ENCODE measurements at regions not wholly inside any gene's neighbourhood (a gene's known extent, or its start where the extent isn't known, plus 50 kb on each side); places are given as distances from the start of the nearest gene placed in this dataset.
"Not testable (repeated sequence)": the region's sequence is repeated elsewhere in the genome, so short reads cannot be mapped to it uniquely, and the experiment has no call there.

DNA sequence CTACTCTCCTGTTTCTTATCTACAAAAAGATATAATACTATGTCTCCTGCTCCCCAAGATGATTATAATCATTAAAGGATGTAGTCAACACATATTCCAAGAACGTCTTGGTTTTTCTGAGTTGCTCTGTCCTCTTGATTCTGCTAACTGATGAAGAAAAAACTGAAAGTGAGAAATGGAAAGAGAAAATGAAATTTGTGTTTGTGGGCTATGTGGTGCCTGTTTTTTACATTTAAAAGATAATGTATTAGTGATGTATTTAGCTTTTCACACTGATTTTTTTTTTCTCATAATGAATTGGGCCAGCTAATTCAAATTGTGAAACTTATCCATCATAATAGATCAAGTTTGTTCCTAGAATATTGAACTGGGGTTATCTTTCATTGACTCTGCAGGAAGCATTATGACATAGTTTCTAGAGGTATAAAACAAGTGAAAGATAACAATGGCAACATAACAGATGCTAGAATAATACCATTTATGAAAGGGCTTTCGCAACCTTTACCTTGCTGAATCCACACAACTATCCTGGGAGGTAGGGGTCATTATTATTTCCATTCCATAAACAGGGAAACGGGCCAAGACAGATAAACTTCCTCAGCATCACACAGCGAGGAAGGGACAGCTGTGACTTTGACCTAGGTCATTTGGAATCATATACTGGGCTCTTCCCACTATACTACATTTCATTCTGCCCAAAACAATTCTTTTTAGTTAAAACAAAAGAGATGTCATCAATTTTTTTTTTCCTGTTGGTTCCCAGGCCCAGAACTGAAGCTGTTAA lies 336.7 kb downstream of the GJA1 start:
- no peak for DNase-seq

DNA sequence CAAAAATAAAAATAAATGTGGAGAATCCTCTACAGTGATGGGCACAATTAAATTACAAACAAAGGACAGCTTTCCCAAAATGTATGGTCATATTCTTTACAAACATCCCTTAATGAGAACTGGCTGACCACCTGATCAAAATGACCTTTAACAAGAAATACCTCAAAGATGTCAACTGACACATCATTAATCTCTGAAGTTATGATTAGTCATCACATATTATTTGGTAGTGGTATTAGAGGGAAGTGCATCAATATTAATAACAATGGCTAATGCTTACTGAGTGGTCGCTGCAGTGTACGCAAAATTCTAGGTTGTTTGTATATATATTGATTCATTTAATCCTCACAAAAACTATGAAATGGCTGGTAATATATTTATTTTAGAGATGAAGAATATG lies 340.6 kb downstream of the GJA1 start:
- DNase-seq = no peak

DNA sequence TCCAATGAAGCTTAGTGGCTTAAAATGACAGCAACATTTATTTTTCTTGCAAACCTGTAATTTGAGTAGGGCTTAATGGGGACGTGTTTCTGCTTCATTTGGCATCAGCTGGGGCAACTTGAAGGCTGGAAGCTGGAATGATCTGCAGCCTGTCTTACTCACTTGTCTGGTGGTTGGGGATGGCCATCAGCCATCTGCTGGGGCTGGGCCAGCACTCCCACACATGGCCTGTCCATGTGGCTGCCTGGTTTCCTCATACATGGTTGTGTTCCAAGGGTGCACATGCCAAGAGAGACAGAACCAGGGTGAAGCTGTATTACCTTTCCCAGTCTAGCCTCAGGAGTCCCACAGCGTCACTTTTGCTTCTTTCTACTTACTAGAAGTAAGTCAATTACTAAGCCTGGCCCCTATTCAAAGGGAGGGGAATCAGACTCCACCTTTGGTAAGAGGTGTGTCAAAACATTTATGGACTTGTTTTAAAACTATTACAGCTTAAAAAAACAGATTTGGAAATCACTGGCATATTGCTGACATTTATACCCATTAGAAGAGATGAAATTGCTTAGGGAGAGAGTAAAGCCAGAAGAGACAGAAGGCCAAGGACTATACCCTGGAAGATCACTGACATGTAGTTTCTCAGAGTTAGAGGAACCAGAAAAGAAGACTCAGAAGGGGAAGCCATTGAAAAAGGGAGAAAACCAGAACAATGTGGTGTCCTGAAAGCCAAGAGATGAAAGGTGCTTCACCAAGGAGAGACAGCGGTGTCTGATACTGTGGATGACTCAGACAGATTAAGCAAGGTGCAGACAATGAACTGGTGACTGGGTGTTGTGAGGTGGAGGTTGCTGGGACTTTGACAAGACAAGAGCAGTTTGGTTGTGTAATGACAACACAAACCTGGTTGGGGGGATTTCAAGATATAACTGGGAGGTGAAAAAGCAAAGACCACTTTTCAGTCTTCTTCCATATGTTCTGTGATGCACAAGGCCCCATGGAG lies 345.2 kb downstream of the GJA1 start:
- no peak for DNase-seq

DNA sequence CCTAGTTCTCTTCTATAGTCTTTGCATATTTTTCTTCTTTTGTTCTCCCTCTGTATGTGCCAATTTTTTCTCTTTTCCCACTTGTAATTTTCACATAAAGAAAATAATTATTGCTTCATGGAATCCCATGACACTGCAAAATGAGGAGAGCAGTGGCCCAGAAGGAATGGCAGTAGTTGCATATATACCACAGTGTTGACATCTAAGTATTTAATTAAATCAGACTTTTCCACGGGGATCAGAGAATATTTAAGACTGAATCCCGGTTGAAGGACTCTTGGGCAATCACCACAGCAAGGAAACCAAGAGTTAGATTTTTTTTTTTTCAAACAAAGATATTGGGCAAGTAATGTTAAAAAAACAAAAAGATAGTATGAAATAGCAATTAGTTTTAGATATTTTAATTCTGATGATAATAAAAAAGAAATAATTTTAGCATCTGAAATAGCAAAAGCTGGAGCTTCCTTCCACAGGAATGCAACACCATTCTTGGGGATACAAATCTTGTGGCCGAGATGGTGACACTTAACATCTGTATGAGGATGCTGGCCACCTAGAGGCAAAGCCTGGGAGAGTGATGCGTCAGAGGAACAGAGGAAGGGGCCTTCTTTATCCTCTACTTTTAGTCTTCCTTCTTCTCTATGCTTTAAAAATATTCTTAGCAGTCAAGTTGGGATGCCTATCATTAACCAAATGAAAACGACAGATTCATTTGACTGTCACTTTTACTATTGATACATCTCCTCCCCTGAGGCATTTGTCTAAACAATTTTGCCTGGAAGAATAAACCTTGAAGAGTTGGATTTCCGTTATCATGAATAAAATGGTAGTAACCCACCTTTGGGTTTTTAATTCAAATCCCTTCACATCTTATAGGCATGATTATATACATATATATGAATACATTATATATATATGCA lies 356.2 kb downstream of the GJA1 start:
- no peak for DNase-seq

DNA sequence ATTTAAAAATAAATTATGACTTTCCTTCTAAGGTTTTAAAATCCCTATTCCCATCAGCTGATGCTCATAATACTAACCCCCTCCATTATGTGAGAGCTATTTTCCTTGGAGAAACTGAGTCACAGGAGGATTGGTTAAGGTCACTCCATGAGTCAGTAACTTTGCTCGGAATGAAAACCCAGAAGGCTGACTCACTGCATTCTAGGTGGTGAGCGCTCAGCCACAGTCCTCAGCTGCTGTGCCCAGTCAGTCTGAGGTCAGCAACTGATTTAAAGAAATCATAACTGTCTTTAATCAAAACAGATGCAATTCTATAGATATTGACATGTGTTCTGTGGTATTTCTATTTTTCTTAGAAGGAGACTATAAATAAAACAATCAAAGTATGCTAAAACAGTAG lies 359.2 kb downstream of the GJA1 start:
- no peak for DNase-seq

DNA sequence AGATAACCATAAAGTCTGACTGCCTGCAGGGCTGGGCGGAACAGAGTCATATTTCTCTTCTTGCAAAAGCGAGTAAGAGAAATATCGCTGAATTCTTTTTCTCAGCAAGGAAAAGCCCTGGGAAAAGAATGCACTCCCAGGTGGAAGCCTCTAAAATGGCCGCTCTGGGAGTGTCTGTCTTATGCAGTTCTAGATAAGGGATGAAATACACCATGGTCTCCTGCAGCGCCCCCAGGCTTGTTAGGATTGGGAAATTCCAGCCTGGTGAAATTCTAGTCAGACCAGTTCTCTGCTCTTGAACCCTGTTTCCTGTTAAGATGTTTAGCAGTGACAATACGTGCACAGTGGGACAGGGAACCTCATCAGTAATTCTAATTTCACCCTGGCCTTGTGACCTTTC lies 362.2 kb downstream of the GJA1 start:
- not testable (repeated sequence) for DNase-seq

DNA sequence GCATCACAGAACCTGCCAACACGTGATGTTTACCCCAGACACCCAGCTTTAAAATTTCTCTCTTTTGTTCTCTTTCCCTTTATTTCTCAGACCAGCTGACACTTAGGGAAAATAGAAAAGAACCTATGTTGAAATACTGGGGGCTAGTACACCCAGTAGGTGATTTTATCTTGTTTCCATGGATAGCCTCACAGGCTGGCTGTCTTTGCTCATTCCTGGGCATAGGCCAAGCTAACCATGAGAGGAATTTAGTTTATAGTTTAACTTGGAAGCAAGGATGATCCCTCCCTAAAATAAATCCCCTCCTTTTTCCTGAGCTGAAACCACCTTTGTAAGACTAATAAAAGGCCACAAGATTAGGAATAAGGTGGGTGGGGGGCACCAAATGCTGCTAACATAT lies 362.7 kb downstream of the GJA1 start:
- DNase-seq = not testable (repeated sequence)

DNA sequence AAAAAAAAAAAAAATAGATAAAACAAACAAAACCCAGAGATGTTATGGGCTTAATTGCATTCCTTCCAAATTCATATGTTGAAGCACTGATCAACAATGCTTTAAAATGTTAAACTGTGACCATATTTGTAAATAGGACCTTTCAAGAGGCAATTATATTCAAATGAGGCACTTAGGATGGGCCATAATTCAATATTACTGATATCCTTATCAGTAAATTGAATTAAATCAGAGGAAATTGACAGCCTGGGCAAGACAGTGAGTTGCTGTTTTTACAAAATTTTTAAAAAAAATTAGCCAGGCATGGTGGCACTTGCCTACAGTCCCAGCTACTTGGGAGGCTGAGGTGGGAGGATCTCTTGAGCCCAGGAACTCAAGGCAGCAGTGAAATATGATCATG lies 364.1 kb downstream of the GJA1 start:
- no peak for DNase-seq

DNA sequence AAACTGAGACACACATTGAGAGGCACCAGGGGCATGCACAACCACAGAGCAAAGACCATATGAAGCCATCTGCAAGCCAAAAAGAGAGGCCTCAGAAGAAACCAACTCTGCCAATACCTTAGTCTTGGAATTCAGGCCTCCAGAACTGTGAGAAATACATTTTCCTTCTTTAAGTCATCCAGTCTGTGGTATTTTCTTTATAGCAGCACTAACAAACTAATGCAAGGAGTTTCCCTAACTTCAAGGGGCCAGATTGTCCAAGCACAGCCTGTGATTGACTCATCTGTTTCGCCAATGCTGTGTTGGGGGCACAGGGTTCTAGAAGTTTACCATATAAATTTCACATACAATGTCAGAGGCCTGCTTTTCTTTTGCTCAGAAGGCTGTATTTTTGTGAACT lies 364.6 kb downstream of the GJA1 start:
- no peak for DNase-seq

DNA sequence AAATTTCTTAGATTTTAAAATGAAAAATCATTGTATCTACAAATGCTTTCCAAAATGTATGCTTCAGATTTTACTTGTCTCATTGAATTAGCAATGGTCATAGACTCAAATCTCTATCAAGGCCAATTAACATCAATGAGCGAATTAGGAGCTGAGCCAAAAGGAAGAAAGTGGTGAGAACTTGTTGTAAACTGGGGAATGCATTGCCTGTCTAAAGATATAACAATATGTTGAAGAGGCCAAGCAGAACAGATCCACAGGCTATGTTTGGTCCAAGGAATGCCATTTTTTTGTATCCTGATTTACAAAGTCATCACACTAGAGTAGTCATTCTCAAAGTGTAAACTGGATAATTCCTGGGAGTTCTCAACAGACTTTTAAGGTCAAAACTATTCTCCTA lies 370.7 kb downstream of the GJA1 start:
- DNase-seq = no peak

DNA sequence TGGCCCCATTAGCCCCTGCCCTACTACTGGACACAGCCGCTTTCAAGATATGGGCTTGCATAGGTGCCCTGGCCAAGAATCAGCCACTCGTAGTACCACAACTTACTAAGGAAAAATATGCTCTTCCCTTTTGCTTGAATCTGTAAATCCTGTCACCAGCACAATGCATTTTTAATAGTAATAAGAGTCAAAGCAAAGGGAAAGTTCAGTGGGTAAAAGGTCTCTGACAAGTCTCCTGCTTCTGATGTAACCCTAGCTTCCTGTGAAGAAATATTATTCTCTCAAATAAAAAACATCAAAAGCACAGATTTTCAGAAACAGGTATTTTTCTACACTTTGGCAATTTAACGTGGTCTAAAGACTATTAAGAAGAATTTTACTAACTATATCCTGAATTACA lies 373.8 kb downstream of the GJA1 start:
- no peak for DNase-seq

DNA sequence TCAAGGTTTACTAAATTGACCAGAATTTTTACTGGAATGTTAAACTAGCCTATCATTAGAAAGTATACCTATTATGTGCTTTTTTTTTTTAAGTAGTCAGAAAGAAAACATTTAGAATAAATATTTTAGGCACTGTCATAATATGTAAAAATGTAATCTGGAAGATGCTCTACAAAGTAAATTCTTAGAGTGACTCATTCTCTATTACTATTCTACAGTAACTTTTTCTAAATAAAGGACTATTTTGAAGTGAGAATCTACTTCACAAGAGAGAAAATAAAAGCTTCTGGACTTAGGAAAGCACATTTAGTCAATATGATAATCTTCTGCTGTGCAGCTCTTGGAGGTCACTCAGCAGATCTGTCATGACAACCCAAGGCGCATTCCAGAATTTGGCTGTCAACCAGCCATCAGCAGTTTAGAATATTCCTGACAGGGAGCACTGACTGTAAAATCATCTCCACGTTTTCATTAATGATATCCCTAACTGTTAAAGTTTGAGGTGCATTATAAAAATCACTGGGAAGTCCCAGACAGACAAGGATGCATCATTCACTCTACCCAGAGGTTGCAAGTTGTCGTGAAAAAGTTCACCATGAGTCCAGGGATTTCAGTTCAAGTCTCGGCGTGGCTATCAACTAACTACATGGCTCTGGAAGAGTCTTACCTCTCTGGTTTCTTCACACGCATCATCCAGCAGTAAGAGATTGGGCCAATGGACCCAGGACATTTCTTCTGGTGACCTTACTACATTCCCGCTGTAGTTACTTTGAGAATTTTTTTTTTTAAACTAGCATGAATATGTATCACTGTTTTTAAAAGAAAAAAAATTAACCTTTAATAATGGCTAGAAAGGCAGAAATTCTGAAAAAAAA lies 374.9 kb downstream of the GJA1 start:
- DNase-seq = no peak

DNA sequence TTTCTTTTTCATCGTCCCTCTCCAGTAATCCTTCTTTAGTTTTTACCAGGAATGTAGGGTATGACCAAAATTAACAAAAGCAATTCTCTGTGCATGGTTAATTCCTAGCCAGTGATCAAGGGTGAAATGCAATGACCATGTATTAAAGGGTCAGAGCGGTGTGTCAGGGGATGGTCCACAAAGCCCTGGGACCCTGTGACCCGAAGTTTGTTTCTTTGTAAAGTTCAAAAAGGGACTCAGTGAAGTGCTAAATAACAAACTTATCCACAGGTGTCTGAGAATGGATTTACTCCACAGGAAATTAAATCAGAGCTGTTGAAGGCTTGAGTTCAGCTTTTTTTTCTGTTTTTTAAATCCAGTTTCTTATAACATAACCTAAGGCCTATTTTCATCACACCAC lies 375.7 kb downstream of the GJA1 start:
- DNase-seq = no peak

DNA sequence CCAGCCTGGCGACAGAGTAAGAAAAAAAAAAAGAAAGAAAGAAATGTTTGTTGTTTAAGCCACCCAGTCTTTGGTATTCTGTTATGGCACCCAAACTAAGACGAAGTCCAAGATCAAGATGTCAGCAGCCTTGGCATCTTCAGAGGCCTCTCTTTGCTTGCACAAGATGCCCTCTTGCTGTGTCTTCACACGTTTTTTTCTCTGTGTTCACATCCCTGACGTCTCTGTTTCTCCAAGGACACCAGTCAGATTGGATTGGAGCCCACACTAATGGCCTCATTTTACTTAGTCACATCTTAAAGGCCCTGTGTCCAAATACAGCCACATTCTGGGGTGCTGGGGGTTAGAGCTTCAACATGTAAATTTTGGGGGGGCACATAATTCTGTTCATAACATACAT lies 380.9 kb downstream of the GJA1 start:
- DNase-seq = no peak

DNA sequence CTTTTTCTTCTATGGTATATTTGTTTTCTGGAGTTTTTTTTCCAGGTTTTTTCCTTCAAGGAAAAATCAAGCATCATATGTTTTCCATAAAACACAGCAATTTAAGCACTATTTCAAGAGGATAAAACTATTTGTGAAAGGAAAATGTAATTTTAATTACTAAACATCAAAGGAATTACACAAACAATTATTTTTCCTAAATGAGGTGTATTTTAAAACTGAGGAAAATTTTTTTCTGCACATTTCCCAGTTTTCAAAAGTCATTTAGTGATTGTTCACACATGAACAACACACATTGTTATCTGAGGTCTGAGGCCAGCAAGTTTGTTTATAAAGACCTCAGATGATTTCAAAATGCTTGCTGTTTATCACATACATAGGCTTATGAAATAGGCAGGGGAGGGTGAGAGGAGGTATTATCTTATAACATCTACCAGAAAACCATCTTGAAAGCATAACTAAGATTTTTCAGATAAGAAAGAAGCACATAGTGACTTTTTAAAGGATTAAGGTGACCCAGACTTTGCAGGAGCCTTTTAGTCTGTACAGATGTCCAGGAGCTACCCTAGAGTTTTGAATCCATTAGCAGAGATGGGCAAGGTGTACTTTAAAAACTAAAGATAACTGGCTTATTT lies 381.6 kb downstream of the GJA1 start:
- DNase-seq = no peak

DNA sequence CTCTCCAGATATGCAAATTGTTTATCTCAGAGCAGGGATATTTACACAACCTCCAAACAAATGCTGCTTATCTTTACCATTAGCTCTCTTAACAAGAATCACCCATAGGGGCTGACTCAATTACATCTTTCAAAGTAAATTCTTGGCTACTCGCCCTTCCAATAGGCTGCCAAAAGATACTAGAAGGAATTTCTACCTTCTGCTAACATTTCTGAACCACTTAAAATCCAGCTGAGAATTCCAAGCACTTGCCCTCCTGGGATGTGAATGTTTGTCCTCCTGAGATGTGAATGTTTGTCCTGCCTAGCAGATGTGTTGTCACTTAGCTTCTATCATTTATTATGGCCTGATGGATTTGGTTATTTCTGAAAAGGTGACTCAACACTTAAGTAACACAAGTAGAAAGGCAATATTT lies 388.0 kb downstream of the GJA1 start:
- DNase-seq = no peak

DNA sequence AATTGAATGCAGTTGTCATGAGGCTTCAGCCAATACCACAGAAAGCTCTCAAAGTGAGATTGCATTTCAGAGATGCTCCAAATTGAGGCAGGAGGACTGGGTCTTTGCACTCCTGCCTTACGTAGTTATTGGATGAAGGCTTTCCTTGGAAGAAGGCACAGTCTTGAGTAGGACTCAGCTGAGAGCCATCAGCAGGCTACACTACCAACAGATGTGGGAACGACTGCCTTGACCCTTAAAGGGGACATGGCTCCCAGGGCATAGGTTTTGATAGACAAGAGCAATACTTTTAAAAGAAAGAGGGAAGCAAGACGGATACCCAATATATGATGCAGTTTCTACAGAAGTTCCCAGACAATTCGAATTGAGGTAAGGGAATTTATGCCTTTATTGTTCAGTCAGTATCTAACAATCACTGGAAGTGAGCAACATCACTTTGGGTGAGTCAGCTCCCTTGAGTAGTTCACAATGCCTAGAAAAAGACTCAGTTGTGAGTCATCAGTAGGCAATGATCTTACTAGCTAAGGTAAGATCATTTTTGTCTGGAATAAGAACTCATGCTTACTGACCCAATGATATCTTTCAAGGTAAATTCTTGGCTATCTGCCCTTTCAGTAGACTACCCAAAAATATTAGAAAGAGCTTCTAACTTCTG lies 390.8 kb downstream of the GJA1 start:
- DNase-seq = no peak

DNA sequence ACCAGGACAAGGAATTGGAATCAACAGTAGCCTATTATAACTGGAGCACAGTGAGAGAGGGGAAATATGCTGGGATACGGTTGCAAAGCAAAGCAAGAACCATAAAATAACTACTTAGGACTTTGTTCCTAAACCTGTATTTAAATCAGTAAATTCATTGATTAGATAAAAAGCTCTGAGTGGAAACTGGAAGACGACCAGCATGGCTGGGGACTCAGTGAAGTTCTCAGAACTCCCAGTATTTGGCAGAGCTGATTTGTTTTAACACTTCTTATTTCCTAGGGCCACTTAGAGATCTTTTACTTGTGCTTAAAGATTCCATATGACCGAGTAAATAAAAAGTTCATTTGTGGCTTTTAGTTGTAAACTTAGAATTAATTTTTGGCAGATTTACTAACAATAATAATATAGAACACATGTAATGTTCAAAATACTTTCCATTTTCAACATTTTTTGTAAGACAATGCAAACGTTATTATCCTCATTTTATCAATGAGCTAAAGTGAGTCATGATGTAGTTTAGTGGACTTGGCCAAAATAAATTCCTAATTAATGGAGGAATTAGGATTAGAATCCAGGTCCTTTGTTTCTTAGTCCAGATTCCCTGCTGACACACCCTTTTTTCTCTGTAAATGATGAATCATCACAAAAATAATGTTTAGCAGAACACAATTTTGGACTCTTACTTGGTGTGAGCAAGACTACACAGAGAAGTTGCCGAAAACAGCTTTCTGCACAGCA lies 392.9 kb downstream of the GJA1 start:
- DNase-seq = no peak

DNA sequence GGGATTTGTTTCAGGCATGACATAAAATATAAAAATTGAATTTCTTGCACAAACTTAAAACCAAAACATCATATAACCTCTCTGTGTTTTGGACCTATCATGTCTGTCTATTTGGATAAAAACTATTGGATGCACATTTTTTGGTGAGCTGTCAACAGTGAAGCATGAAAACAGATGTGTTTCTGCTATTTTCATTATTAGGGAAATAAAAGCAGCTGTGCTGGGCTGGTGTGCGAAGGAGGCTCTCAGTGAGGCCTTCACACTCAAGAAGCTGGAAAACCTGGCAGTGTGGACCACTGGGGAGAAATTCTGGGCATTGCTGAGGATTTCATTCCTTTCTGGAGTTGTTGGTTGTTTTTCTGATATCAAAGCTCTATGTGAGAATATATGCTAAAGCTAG lies 395.3 kb downstream of the GJA1 start:
- no peak for DNase-seq

DNA sequence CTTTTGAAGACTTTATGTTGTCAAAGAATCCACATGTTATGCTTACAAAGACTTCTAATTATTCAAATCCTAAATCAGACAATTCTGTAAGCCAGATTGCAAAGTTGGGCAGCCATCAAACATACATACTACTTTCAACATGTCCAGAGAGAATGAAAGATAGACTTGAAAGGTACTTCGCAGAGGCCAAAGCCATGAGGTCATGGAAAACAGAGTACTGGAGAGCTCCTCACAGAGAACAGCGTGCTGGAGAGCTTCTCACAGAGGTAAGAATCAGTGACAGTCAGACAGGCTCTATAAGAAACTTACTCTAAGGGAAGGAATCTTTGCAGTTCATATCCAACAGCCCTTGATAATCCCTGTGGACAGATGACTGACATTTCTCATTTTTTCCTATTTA lies 400.2 kb downstream of the GJA1 start:
- no peak for DNase-seq

Data from SHP77 treated with DMSO at 0.1 percent for 48 hours (cell line).